Neural crest cell (in vitro differentiated cells): ENCODE measurements at regions not wholly inside any gene's neighbourhood (a gene's known extent, or its start where the extent isn't known, plus 50 kb on each side); places are given as distances from the start of the nearest gene placed in this dataset.

Experiments
- DNase-seq: peaks from one replicate; pipeline ENCODE4 v3.0.0; 2021; ENCODE audit warnings: low read depth, mixed read lengths, low spot score
- H3K27ac Mint-ChIP-seq: one replicate; pipeline ENCODE4 v1.8.0; 2021; ENCODE audit warnings: mild to moderate bottlenecking, mixed read lengths; ENCODE audit not compliant: unreplicated experiment
- H3K27me3 Mint-ChIP-seq: 2 replicates; pipeline ENCODE4 v1.8.0; 2021; ENCODE audit warnings: low read depth, mild to moderate bottlenecking, mixed read lengths
- H3K36me3 Mint-ChIP-seq: 2 replicates; pipeline ENCODE4 v1.8.0; 2021; ENCODE audit warnings: low read depth, mild to moderate bottlenecking, mixed read lengths
- H3K4me1 Mint-ChIP-seq: 2 replicates; pipeline ENCODE4 v1.8.0; 2021; ENCODE audit warnings: mixed read lengths
- H3K4me3 Mint-ChIP-seq: one replicate; pipeline ENCODE4 v1.8.0; 2021; ENCODE audit warnings: mild to moderate bottlenecking, mixed read lengths
- H3K9me3 Mint-ChIP-seq: 2 replicates; pipeline ENCODE4 v1.8.0; 2021; ENCODE audit warnings: mixed read lengths
- TF ChIP-seq, protein P1 (sequence below): fragments of 200-600 bp; sonication (generic); conservative IDR thresholded peaks from 2 replicates; pipeline ENCODE4 v1.5.0; 2021; ENCODE audit warnings: antibody characterized with exemption, mild to moderate bottlenecking

DNA sequence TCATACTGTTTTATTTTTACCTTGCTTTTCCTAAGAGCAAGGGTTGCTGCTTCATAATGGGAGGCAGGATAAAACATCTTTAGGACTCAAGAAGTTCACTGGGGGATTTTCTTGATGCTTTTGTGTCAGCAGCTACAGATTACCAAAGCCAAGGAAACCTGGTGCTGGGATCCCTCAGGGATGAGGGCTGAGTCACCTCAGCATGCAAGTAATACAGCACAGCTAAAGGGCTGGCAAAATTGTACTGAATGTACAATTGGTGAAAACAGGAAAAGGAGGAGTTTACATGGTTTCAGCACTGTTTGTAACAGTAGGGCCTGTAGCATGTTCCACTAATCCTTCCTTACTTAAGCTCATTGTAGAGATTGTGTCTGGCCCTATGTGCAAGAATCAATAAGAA, 1056.8 kb downstream of the SORCS1 start:
- peaks cover 7% of the 10 kb centered on the region for H3K4me1 Mint-ChIP-seq
- no peaks in the 10 kb centered on the region for H3K27me3 Mint-ChIP-seq
- no peaks in the 10 kb centered on the region for H3K9me3 Mint-ChIP-seq
- H3K27ac Mint-ChIP-seq = no peak overlapping the region
- DNase-seq = no peak
- no peaks in the 10 kb centered on the region for H3K36me3 Mint-ChIP-seq
- H3K4me3 Mint-ChIP-seq = no peak overlapping the region
- TF ChIP-seq, protein P1, sequence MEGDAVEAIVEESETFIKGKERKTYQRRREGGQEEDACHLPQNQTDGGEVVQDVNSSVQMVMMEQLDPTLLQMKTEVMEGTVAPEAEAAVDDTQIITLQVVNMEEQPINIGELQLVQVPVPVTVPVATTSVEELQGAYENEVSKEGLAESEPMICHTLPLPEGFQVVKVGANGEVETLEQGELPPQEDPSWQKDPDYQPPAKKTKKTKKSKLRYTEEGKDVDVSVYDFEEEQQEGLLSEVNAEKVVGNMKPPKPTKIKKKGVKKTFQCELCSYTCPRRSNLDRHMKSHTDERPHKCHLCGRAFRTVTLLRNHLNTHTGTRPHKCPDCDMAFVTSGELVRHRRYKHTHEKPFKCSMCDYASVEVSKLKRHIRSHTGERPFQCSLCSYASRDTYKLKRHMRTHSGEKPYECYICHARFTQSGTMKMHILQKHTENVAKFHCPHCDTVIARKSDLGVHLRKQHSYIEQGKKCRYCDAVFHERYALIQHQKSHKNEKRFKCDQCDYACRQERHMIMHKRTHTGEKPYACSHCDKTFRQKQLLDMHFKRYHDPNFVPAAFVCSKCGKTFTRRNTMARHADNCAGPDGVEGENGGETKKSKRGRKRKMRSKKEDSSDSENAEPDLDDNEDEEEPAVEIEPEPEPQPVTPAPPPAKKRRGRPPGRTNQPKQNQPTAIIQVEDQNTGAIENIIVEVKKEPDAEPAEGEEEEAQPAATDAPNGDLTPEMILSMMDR = no peak

DNA sequence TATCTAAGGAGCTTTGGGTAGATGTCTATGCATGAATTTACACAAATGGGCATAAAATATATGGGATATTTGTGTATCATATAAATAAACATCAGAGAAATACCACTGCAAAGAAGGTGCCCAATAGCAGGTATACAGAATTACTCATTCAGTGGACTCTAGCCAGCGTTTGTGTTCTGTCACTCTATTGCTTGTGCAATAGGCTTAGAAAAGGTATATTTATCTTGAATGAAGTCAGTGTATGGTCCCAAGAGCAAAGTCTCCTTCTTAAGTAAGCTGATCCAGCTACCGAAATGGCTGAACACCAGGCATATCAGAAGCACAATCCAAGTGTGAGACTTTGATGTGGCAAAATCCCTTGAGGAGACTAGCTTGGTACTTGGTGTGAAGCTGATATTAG, 1058.4 kb downstream of the SORCS1 start:
- Mint-ChIP-seq H3K4me1 (peaks cover 7% of the 10 kb centered on the region), H3K36me3 (no peaks in the 10 kb centered on the region), H3K4me3 (no peak overlapping the region), H3K27me3 (no peaks in the 10 kb centered on the region), H3K27ac (no peak overlapping the region), H3K9me3 (no peaks in the 10 kb centered on the region)
- no peak for DNase-seq
- TF ChIP-seq, protein P1 = no peak

DNA sequence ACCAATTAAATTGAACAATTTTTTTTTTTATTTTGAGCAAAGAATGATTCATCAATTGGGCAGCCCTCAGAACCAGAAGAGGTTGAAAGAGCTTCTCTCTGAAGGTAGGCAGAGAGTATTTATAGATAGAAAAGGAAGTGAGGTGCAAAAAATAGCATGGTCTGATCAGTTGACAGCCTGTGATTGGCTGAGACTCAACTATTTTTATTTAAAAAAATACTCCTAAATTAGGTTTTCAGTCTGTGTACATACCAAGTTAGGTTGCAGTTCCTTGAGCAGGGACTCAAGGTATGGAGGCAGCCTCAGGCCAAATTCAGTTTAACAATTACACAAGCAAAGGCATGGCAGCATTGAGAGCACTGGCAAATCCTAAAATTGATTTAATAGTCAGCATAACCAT, 1074.7 kb downstream of the SORCS1 start:
- Mint-ChIP-seq H3K4me1 (no peaks in the 10 kb centered on the region), H3K9me3 (no peaks in the 10 kb centered on the region), H3K4me3 (no peak overlapping the region), H3K27ac (no peak overlapping the region), H3K27me3 (no peaks in the 10 kb centered on the region), H3K36me3 (no peaks in the 10 kb centered on the region)
- DNase-seq = no peak
- TF ChIP-seq, protein P1 = no peak

DNA sequence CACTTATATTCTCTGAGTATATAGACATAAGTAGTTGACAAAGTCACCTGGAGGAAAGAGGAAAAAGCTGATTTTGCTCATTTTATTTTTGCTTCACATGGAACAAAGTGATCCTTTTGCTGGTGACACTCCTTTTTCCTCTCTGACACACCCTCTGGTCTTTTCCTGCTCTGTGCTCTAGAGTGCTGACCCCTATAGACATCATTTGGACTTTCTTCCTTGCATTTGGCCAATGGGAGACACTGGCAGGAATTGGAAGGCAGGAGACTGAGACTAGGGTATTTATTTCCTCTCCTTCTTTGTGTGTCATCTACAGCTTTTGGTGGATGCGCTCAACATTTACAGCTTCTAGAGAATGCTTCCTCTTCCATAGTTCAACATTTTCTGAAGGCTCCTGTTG, 1078.1 kb downstream of the SORCS1 start:
- TF ChIP-seq, protein P1 = no peak
- DNase-seq = no peak
- no peak overlapping the region for H3K27ac Mint-ChIP-seq

DNA sequence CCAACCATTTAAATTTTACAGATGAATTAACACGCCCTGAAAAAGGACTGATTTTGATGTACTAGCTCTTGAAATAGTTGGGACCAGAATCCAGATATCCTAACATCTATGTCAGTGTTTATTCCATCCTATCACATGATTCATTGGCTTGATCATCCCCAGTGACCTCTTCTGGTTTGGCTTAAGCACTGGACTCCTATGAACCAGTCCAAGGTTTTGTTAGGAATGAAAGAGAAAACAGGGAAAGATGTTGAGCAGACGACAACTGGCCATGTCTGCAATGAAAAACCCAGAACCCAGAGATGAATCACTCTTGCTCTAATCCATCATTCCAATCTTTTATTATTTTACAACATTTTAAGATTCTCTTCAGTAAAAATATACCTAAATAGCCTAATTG, 1080.9 kb downstream of the SORCS1 start:
- DNase-seq = no peak
- no peak overlapping the region for H3K4me3 Mint-ChIP-seq
- no peaks in the 10 kb centered on the region for H3K9me3 Mint-ChIP-seq
- H3K4me1 Mint-ChIP-seq = no peaks in the 10 kb centered on the region
- H3K27me3 Mint-ChIP-seq = no peaks in the 10 kb centered on the region
- TF ChIP-seq, protein P1 = no peak
- no peaks in the 10 kb centered on the region for H3K36me3 Mint-ChIP-seq
- H3K27ac Mint-ChIP-seq = no peak overlapping the region

More for the DNA sequence above, 1078.1 kb downstream of the SORCS1 start:
- Mint-ChIP-seq H3K4me3 (no peak overlapping the region), H3K4me1 (no peaks in the 10 kb centered on the region), H3K36me3 (no peaks in the 10 kb centered on the region), H3K27me3 (no peaks in the 10 kb centered on the region), H3K9me3 (no peaks in the 10 kb centered on the region)

DNA sequence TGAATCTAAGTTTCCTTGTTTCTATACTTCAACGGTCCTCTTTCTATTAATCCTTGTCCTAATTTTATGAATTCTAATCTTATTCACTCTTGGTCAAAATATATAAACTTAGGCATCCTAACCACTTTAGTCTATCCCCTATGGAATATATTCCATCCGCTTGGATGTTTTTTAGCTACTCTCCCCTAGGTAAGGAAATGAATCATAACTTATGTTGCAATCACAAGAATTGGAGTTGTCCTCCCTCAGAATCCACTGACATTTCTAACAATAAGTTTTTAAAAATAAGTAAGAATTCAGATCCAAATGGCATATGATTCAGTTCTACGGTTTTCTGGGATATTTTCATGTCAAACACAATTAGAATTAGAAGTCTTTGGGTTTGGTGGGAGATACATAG, 1081.6 kb downstream of the SORCS1 start:
- Mint-ChIP-seq H3K4me1 (no peaks in the 10 kb centered on the region), H3K27ac (no peak overlapping the region), H3K9me3 (no peaks in the 10 kb centered on the region), H3K27me3 (no peaks in the 10 kb centered on the region), H3K36me3 (no peaks in the 10 kb centered on the region), H3K4me3 (no peak overlapping the region)
- no peak for DNase-seq
- TF ChIP-seq, protein P1 = no peak
